PC-3 (cell line): ENCODE measurements at regions not wholly inside any gene's neighbourhood (a gene's known extent, or its start where the extent isn't known, plus 50 kb on each side); places are given as distances from the start of the nearest gene placed in this dataset.

Source experiments
- ATAC-seq: fragments of 200-7000 bp; cut with Tn5 transposase; 2 replicates; pipeline ENCODE4 v1.9.1; 2020; ENCODE audit warnings: mild to moderate bottlenecking, moderate library complexity
- BruUV-seq: library from RNA; stranded (reverse); fragments of 400-500 nt; replicated peaks from 2 replicates; lab custom pipeline; 2021; lab: Mats Ljungman, UMichigan
- CTCF ChIA-PET: fragments of 300-600 bp; sonication (Branson Sonifier 250); formaldehyde crosslinking; loops from one replicate; lab custom pipeline; 2022; ENCODE audit warnings: antibody characterized with exemption; lab: Charles Lee
- POLR2A ChIA-PET: fragments of 300-600 bp; sonication (Branson Sonifier 250); formaldehyde crosslinking; loops from one replicate; lab custom pipeline; 2022; ENCODE audit warnings: antibody characterized with exemption; ENCODE audit not compliant: unreplicated experiment; lab: Charles Lee
- DNase-seq: peaks from one replicate; pipeline ENCODE4 v3.0.0-alpha.2; 2015
- H2AFZ ChIP-seq: fragments of 300-600 bp; sonication (generic); 2 replicates; pipeline ENCODE4 v1.6.0; 2016; ENCODE audit warnings: antibody characterized with exemption, low read length
- H3F3A ChIP-seq: fragments of 300-600 bp; sonication (generic); one replicate; pipeline ENCODE4 v1.6.0; 2017; ENCODE audit warnings: antibody characterized with exemption, low read length, control low read depth, mild to moderate bottlenecking; ENCODE audit not compliant: unreplicated experiment
- H3K27ac ChIP-seq: fragments of 300-600 bp; sonication (generic); 2 replicates; pipeline ENCODE4 v1.5.1; 2016; ENCODE audit warnings: mild to moderate bottlenecking, low read length
- H3K27me3 ChIP-seq: fragments of 300-600 bp; sonication (generic); 2 replicates; pipeline ENCODE4 v1.6.1; 2016; ENCODE audit warnings: low read length, mixed read lengths
- H3K36me3 ChIP-seq: fragments of 300-600 bp; sonication (generic); 2 replicates; pipeline ENCODE4 v1.6.1; 2016; ENCODE audit warnings: low read depth, mixed run types, low read length, mixed read lengths
- H3K4me1 ChIP-seq: fragments of 300-600 bp; sonication (generic); 2 replicates; pipeline ENCODE4 v1.5.1; 2016; ENCODE audit warnings: low read length; ENCODE audit not compliant: insufficient read depth
- H3K4me2 ChIP-seq: fragments of 300-600 bp; sonication (generic); 2 replicates; pipeline ENCODE4 v1.6.0; 2016; ENCODE audit warnings: low read length
- H3K4me3 ChIP-seq: fragments of 300-600 bp; sonication (generic); 2 replicates; pipeline ENCODE4 v1.5.1; 2016; ENCODE audit warnings: mild to moderate bottlenecking, low read length, mixed read lengths
- H3K79me2 ChIP-seq: fragments of 300-600 bp; sonication (generic); 2 replicates; pipeline ENCODE4 v1.6.1; 2017; ENCODE audit warnings: low read length, mixed read lengths
- H3K9ac ChIP-seq: fragments of 300-600 bp; sonication (generic); 2 replicates; pipeline ENCODE4 v1.6.0; 2016; ENCODE audit warnings: mild to moderate bottlenecking, low read length
- H3K9me2 ChIP-seq: fragments of 300-600 bp; sonication (generic); replicated peaks from 2 replicates; pipeline ENCODE4 v1.6.1; 2016; ENCODE audit warnings: mixed run types, low read length, mixed read lengths
- H3K9me3 ChIP-seq: fragments of 300-600 bp; sonication (generic); 2 replicates; pipeline ENCODE4 v1.6.1; 2016; ENCODE audit warnings: low read length, mixed read lengths
- H4K20me1 ChIP-seq: fragments of 300-600 bp; sonication (generic); 2 replicates; pipeline ENCODE4 v1.6.1; 2016; ENCODE audit warnings: low read length, mixed read lengths
- EZH2 ChIP-seq: fragments of 300-600 bp; sonication (generic); IDR thresholded peaks from one replicate; pipeline ENCODE4 v1.6.1; 2017; ENCODE audit warnings: antibody characterized with exemption, mild to moderate bottlenecking, low read length; ENCODE audit not compliant: unreplicated experiment
- EZH2phosphoT487 ChIP-seq: fragments of 300-600 bp; sonication (generic); IDR thresholded peaks from 2 replicates; pipeline ENCODE4 v1.6.1; 2018; ENCODE audit warnings: mild to moderate bottlenecking, antibody characterized with exemption, low read length, borderline replicate concordance
- intact Hi-C: fragments of 100-400 bp; cut with micrococcal nuclease; formaldehyde crosslinking; loops from 2 replicates; pipeline ENCODE4 v1.9.0; 2023
- TF ChIP-seq, protein P1 (sequence below): fragments of 300-600 bp; sonication (generic); conservative IDR thresholded peaks from 2 replicates; pipeline ENCODE4 v1.5.1; 2017; ENCODE audit warnings: antibody characterized with exemption, low read depth, mild to moderate bottlenecking, low read length

DNA sequence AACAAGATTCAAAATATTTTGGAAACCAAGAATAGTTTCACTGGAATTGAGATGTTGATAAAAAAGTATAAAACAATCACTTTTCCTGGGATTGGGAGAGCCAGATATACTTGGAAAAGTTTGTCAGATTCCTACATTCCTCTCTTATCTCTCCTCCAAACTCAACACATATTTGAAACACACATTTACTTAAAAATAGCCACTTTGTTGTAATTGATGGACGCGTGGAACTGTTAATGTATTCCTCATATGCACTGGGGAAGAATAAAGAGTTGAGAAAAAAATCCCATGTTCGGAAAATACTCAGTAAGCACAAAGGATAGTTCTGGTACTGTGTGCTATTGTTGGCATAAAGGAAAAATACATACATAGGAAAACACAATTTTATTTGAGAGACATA lies 195.6 kb upstream of the FLRT2 start:
- no TSS peak for BruUV-seq

GRCh38 chr14:85336257-85336656 lies 193.7 kb upstream of the FLRT2 start:
- Histone ChIP-seq H3F3A (no peaks in the 10 kb centered on the region), H3K4me3 (no peak overlapping the region), H3K9me3 (0 out of 2 replicates have a peak, but pooled peaks cover 6% of the 10 kb centered on the region), H3K27ac (no peak overlapping the region), H3K4me1 (no peaks in the 10 kb centered on the region), H3K36me3 (no peaks in the 10 kb centered on the region), H3K9me2 (no peaks in the 10 kb centered on the region), H3K79me2 (no peaks in the 10 kb centered on the region), H3K9ac (no peak overlapping the region), H4K20me1 (no peaks in the 10 kb centered on the region), H3K27me3 (no peaks in the 10 kb centered on the region), H3K4me2 (no peak overlapping the region), H2AFZ (no peak overlapping the region)
- intact Hi-C loops: no loop called here
- ChIA-PET POLR2A (no interaction called here), CTCF (no interaction called here)
- no TSS peak for BruUV-seq
- no peak for DNase-seq
- ATAC-seq: no peak
- TF ChIP-seq EZH2 (no peak), EZH2phosphoT487 (no peak)
- TF ChIP-seq, protein P1, sequence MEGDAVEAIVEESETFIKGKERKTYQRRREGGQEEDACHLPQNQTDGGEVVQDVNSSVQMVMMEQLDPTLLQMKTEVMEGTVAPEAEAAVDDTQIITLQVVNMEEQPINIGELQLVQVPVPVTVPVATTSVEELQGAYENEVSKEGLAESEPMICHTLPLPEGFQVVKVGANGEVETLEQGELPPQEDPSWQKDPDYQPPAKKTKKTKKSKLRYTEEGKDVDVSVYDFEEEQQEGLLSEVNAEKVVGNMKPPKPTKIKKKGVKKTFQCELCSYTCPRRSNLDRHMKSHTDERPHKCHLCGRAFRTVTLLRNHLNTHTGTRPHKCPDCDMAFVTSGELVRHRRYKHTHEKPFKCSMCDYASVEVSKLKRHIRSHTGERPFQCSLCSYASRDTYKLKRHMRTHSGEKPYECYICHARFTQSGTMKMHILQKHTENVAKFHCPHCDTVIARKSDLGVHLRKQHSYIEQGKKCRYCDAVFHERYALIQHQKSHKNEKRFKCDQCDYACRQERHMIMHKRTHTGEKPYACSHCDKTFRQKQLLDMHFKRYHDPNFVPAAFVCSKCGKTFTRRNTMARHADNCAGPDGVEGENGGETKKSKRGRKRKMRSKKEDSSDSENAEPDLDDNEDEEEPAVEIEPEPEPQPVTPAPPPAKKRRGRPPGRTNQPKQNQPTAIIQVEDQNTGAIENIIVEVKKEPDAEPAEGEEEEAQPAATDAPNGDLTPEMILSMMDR: no peak

More for the DNA sequence above, 195.6 kb upstream of the FLRT2 start:
- no peak overlapping the region for H3K27ac ChIP-seq
- H3K9ac ChIP-seq: no peak overlapping the region
- H3F3A ChIP-seq: no peaks in the 10 kb centered on the region
- intact Hi-C loops: no loop called here
- no peaks in the 10 kb centered on the region for H4K20me1 ChIP-seq
- ATAC-seq (no peak), DNase-seq (no peak)
- no peak overlapping the region for H3K4me2 ChIP-seq
- no peak overlapping the region for H3K4me3 ChIP-seq
- H3K9me2 ChIP-seq: no peaks in the 10 kb centered on the region
- no peaks in the 10 kb centered on the region for H3K27me3 ChIP-seq
- no peak overlapping the region for H2AFZ ChIP-seq
- H3K9me3 ChIP-seq: 0 out of 2 replicates have a peak, but pooled peaks cover 9% of the 10 kb centered on the region
- ChIA-PET CTCF (no interaction called here), POLR2A (no interaction called here)
- TF ChIP-seq, protein P1: no peak
- TF ChIP-seq EZH2phosphoT487: no peak
- no peak for TF ChIP-seq EZH2
- H3K36me3 ChIP-seq: no peaks in the 10 kb centered on the region
- no peaks in the 10 kb centered on the region for H3K4me1 ChIP-seq
- no peaks in the 10 kb centered on the region for H3K79me2 ChIP-seq

- Histone ChIP-seq H2AFZ (no peak overlapping the region), H3K4me1 (no peaks in the 10 kb centered on the region), H3K79me2 (no peaks in the 10 kb centered on the region), H3K9ac (no peak overlapping the region), H3K4me3 (no peak overlapping the region), H3K27me3 (no peaks in the 10 kb centered on the region), H3K36me3 (no peaks in the 10 kb centered on the region), H3K4me2 (no peak overlapping the region), H3K27ac (no peak overlapping the region), H3K9me3 (0 out of 2 replicates have a peak, but pooled peaks cover 6% of the 10 kb centered on the region), H4K20me1 (no peaks in the 10 kb centered on the region), H3F3A (no peaks in the 10 kb centered on the region), H3K9me2 (no peaks in the 10 kb centered on the region)
- DNase-seq (peak; percentile 5), ATAC-seq (no peak)
- ChIA-PET POLR2A (no interaction called here), CTCF (no interaction called here)
- intact Hi-C loops: no loop called here
- no peak for TF ChIP-seq EZH2
- TF ChIP-seq, protein P1: no peak
- no peak for TF ChIP-seq EZH2phosphoT487
- BruUV-seq: no TSS peak
These were observed 193.1 kb upstream of the FLRT2 start for GRCh38 chr14:85336817-85337216.
